GM18868 (cell line): ENCODE measurements at regions not wholly inside any gene's neighbourhood (a gene's known extent, or its start where the extent isn't known, plus 50 kb on each side); places are given as distances from the start of the nearest gene placed in this dataset.
"Not testable (repeated sequence)": the region's sequence is repeated elsewhere in the genome, so short reads cannot be mapped to it uniquely, and the experiment has no call there.

Experiments
- ATAC-seq: cut with Tn5 transposase; IDR thresholded peaks from one replicate; pipeline ENCODE4 v1.9.1; 2021; ENCODE audit warnings: mild to moderate bottlenecking, moderate library complexity; ENCODE audit not compliant: unreplicated experiment

GRCh38 chr1:112855152-112855828, 100.7 kb downstream of the SLC16A1 start:
- ATAC-seq: no peak

- ATAC-seq: not testable (repeated sequence)
Observed at GRCh38 chr1:112854368-112854984, 101.5 kb downstream of the SLC16A1 start.

- ATAC-seq: not testable (repeated sequence)
Observed at GRCh38 chr1:112853915-112854314, 102.1 kb downstream of the SLC16A1 start.

- ATAC-seq: no peak
Observed at GRCh38 chr1:112852934-112853333, 103.1 kb downstream of the SLC16A1 start.

GRCh38 chr1:112852276-112852675, 103.7 kb downstream of the SLC16A1 start:
- no peak for ATAC-seq

GRCh38 chr1:112850034-112850757, 105.8 kb downstream of the SLC16A1 start:
- ATAC-seq: no peak

- no peak for ATAC-seq
Observed at GRCh38 chr1:112849425-112850033, 106.5 kb downstream of the SLC16A1 start.

GRCh38 chr1:112841825-112842224, 114.2 kb downstream of the SLC16A1 start:
- no peak for ATAC-seq

- peak; percentile 57 for ATAC-seq
Observed at GRCh38 chr1:112840631-112841624, 115.1 kb downstream of the SLC16A1 start.

- no peak for ATAC-seq
Observed at GRCh38 chr1:112836642-112837041, 119.4 kb downstream of the SLC16A1 start.

- ATAC-seq: no peak
Observed at GRCh38 chr1:112833806-112834205, 118.7 kb upstream of the PPM1J start.

GRCh38 chr1:112832259-112832658, 117.1 kb upstream of the PPM1J start:
- ATAC-seq: not testable (repeated sequence)

GRCh38 chr1:112829691-112830090, 114.6 kb upstream of the PPM1J start:
- not testable (repeated sequence) for ATAC-seq

- ATAC-seq: no peak
Observed at GRCh38 chr1:112828716-112829115, 113.6 kb upstream of the PPM1J start.

GRCh38 chr1:112827391-112827790, 112.3 kb upstream of the PPM1J start:
- not testable (repeated sequence) for ATAC-seq

- ATAC-seq: no peak
Observed at GRCh38 chr1:112826217-112826944, 111.2 kb upstream of the PPM1J start.

GRCh38 chr1:112825563-112826216, 110.6 kb upstream of the PPM1J start:
- ATAC-seq: not testable (repeated sequence)

GRCh38 chr1:112825075-112825474, 109.9 kb upstream of the PPM1J start:
- ATAC-seq: not testable (repeated sequence)
